WTC11 (cell line): ENCODE measurements at regions not wholly inside any gene's neighbourhood (a gene's known extent, or its start where the extent isn't known, plus 50 kb on each side); places are given as distances from the start of the nearest gene placed in this dataset.
A peak's percentile ranks its signal among the peaks of the same experiment; 100 is the strongest.

ENCODE experiments used
- ATAC-seq: fragments of 200-7000 bp; cut with Tn5 transposase; 2 replicates; pipeline ENCODE4 v1.10.0; 2021; ENCODE audit warnings: mild to moderate bottlenecking, moderate library complexity
- CTCF ChIA-PET: fragments of 300-600 bp; sonication (Branson Sonifier 250); formaldehyde crosslinking; loops from one replicate; lab custom pipeline; 2021; ENCODE audit warnings: antibody characterized with exemption; lab: Charles Lee
- POLR2A ChIA-PET: fragments of 350-600 bp; sonication (Branson Sonifier 250); formaldehyde crosslinking; loops from one replicate; lab custom pipeline; 2021; ENCODE audit warnings: antibody characterized with exemption; lab: Charles Lee
- DNase-seq: peaks from one replicate; pipeline ENCODE4 v3.0.0; 2021; ENCODE audit warnings: low spot score
- H3K27ac Mint-ChIP-seq: 2 replicates; pipeline ENCODE4 v1.8.0; 2021; ENCODE audit warnings: mixed read lengths
- H3K27me3 Mint-ChIP-seq: 2 replicates; pipeline ENCODE4 v1.8.0; 2021; ENCODE audit warnings: low read depth, mild to moderate bottlenecking, moderate library complexity, mixed read lengths
- H3K36me3 Mint-ChIP-seq: 2 replicates; pipeline ENCODE4 v1.8.0; 2021; ENCODE audit warnings: mixed read lengths
- H3K4me1 Mint-ChIP-seq: 2 replicates; pipeline ENCODE4 v1.8.0; 2022; ENCODE audit warnings: mixed read lengths
- H3K4me3 Mint-ChIP-seq: 2 replicates; pipeline ENCODE4 v1.8.0; 2021; ENCODE audit warnings: mild to moderate bottlenecking, moderate library complexity, mixed read lengths
- H3K9me3 Mint-ChIP-seq: 2 replicates; pipeline ENCODE4 v1.8.0; 2021; ENCODE audit warnings: mixed read lengths
- ATF1 ChIP-seq: sonication (generic); formaldehyde crosslinking; IDR thresholded peaks from 2 replicates; pipeline ENCODE4 v1.8.1; 2023; ENCODE audit warnings: mild to moderate bottlenecking, moderate library complexity, missing genetic modification reagents
- CREB1 ChIP-seq: sonication (generic); formaldehyde crosslinking; IDR thresholded peaks from 2 replicates; pipeline ENCODE4 v1.8.0; 2023; ENCODE audit warnings: mild to moderate bottlenecking, missing genetic modification reagents
- ELF4 ChIP-seq: sonication (generic); formaldehyde crosslinking; IDR thresholded peaks from 2 replicates; pipeline ENCODE4 v1.8.1; 2022; ENCODE audit warnings: low read depth, mild to moderate bottlenecking, moderate library complexity, missing genetic modification reagents
- GABPB1 ChIP-seq: sonication (generic); formaldehyde crosslinking; IDR thresholded peaks from 2 replicates; pipeline ENCODE4 v1.8.1; 2023; ENCODE audit warnings: mild to moderate bottlenecking, missing genetic modification reagents
- IRF2 ChIP-seq: sonication (generic); formaldehyde crosslinking; IDR thresholded peaks from 2 replicates; pipeline ENCODE4 v1.8.0; 2022; ENCODE audit warnings: low read depth, missing genetic modification reagents, borderline replicate concordance
- MXD4 ChIP-seq: fragments of 250-450 bp; sonication (Bioruptor Pico); IDR thresholded peaks from 2 replicates; pipeline ENCODE4 v1.8.0; 2021; ENCODE audit warnings: mild to moderate bottlenecking, moderate library complexity, borderline replicate concordance
- MYBL2 ChIP-seq: sonication (generic); formaldehyde crosslinking; IDR thresholded peaks from 2 replicates; pipeline ENCODE4 v1.8.1; 2023; ENCODE audit warnings: mild to moderate bottlenecking, moderate library complexity, missing genetic modification reagents
- TEAD4 ChIP-seq: sonication (generic); formaldehyde crosslinking; IDR thresholded peaks from 2 replicates; pipeline ENCODE4 v1.8.0; 2022; ENCODE audit warnings: mild to moderate bottlenecking, missing genetic modification reagents
- ZNF232 ChIP-seq: sonication (generic); formaldehyde crosslinking; IDR thresholded peaks from 2 replicates; pipeline ENCODE4 v1.8.0; 2022; ENCODE audit warnings: mild to moderate bottlenecking, missing genetic modification reagents
- ZNF317 ChIP-seq: sonication (generic); formaldehyde crosslinking; IDR thresholded peaks from 2 replicates; pipeline ENCODE4 v1.8.1; 2023; ENCODE audit warnings: low read depth, mild to moderate bottlenecking, moderate library complexity, missing genetic modification reagents, borderline replicate concordance
- TF ChIP-seq, protein P1 (sequence below): fragments of 250-450 bp; sonication (Bioruptor Pico); IDR thresholded peaks from 2 replicates; pipeline ENCODE4 v1.9.0; 2021; ENCODE audit warnings: mild to moderate bottlenecking
- TF ChIP-seq, protein P2 (sequence below): sonication (generic); formaldehyde crosslinking; conservative IDR thresholded peaks from 2 replicates; pipeline ENCODE4 v1.8.1; 2022; ENCODE audit warnings: mild to moderate bottlenecking, missing genetic modification reagents
- TF ChIP-seq, protein P3 (sequence below): sonication (generic); formaldehyde crosslinking; IDR thresholded peaks from 2 replicates; pipeline ENCODE4 v1.8.0; 2023; ENCODE audit warnings: missing genetic modification reagents
- TF ChIP-seq, protein P4 (sequence below): sonication (generic); formaldehyde crosslinking; IDR thresholded peaks from 2 replicates; pipeline ENCODE4 v1.8.0; 2023; ENCODE audit warnings: missing genetic modification reagents, mild to moderate bottlenecking, borderline replicate concordance
- TF ChIP-seq, protein P5 (sequence below): fragments of 250-450 bp; sonication (Bioruptor Pico); IDR thresholded peaks from 2 replicates; pipeline ENCODE4 v1.9.0; 2021; ENCODE audit warnings: moderate library complexity, mild to moderate bottlenecking, inconsistent platforms, borderline replicate concordance
- TF ChIP-seq, protein P6 (sequence below): sonication (generic); formaldehyde crosslinking; IDR thresholded peaks from 2 replicates; pipeline ENCODE4 v1.8.0; 2023; ENCODE audit warnings: mild to moderate bottlenecking, missing genetic modification reagents
- TF ChIP-seq, protein P7 (sequence below): sonication (generic); formaldehyde crosslinking; IDR thresholded peaks from 2 replicates; pipeline ENCODE4 v1.8.1; 2023; ENCODE audit warnings: mild to moderate bottlenecking, missing genetic modification reagents
- TF ChIP-seq, protein P8 (sequence below): fragments of 200-600 bp; IDR thresholded peaks from 2 replicates; pipeline ENCODE4 v1.8.0; 2022; ENCODE audit warnings: antibody characterized with exemption
- TF ChIP-seq, protein P9 (sequence below): fragments of 250-450 bp; sonication (Bioruptor Pico); IDR thresholded peaks from 2 replicates; pipeline ENCODE4 v1.9.0; 2021; ENCODE audit warnings: mild to moderate bottlenecking

DNA sequence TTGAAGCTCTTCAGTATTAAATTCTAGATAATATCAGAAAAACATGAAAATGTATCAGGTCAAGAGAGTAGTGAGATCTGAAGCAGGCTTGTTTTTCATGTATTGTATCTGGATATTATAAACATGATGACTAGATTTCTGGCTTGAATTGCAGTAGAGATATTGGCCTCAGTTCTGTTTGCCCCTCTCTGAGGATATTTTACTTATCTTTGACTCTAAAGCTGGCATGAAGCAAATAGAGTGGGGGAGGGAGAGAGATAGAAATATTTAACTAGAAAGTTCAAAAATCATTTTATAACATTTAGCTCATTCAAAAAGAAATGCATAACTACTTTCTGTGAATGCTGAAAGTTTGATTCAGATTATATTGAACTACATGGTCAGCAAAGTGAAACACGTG lies 929.7 kb upstream of the KCND2 start:
- H3K27me3 Mint-ChIP-seq: no peaks in the 10 kb centered on the region
- TF ChIP-seq IRF2 (no peak), ZNF232 (no peak), ATF1 (CRISPR knock-in tag) (no peak), ZNF317 (CRISPR knock-in tag) (no peak), MXD4 (CRISPR knock-in tag) (no peak), MYBL2 (CRISPR knock-in tag) (no peak), ELF4 (CRISPR knock-in tag) (no peak), TEAD4 (CRISPR knock-in tag) (no peak)
- TF ChIP-seq, protein P1, sequence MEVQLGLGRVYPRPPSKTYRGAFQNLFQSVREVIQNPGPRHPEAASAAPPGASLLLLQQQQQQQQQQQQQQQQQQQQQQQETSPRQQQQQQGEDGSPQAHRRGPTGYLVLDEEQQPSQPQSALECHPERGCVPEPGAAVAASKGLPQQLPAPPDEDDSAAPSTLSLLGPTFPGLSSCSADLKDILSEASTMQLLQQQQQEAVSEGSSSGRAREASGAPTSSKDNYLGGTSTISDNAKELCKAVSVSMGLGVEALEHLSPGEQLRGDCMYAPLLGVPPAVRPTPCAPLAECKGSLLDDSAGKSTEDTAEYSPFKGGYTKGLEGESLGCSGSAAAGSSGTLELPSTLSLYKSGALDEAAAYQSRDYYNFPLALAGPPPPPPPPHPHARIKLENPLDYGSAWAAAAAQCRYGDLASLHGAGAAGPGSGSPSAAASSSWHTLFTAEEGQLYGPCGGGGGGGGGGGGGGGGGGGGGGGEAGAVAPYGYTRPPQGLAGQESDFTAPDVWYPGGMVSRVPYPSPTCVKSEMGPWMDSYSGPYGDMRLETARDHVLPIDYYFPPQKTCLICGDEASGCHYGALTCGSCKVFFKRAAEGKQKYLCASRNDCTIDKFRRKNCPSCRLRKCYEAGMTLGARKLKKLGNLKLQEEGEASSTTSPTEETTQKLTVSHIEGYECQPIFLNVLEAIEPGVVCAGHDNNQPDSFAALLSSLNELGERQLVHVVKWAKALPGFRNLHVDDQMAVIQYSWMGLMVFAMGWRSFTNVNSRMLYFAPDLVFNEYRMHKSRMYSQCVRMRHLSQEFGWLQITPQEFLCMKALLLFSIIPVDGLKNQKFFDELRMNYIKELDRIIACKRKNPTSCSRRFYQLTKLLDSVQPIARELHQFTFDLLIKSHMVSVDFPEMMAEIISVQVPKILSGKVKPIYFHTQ: no peak
- TF ChIP-seq, protein P2, sequence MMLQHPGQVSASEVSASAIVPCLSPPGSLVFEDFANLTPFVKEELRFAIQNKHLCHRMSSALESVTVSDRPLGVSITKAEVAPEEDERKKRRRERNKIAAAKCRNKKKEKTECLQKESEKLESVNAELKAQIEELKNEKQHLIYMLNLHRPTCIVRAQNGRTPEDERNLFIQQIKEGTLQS (CRISPR knock-in tag): no peak
- TF ChIP-seq, protein P3, sequence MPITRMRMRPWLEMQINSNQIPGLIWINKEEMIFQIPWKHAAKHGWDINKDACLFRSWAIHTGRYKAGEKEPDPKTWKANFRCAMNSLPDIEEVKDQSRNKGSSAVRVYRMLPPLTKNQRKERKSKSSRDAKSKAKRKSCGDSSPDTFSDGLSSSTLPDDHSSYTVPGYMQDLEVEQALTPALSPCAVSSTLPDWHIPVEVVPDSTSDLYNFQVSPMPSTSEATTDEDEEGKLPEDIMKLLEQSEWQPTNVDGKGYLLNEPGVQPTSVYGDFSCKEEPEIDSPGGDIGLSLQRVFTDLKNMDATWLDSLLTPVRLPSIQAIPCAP: no peak
- TF ChIP-seq, protein P4, sequence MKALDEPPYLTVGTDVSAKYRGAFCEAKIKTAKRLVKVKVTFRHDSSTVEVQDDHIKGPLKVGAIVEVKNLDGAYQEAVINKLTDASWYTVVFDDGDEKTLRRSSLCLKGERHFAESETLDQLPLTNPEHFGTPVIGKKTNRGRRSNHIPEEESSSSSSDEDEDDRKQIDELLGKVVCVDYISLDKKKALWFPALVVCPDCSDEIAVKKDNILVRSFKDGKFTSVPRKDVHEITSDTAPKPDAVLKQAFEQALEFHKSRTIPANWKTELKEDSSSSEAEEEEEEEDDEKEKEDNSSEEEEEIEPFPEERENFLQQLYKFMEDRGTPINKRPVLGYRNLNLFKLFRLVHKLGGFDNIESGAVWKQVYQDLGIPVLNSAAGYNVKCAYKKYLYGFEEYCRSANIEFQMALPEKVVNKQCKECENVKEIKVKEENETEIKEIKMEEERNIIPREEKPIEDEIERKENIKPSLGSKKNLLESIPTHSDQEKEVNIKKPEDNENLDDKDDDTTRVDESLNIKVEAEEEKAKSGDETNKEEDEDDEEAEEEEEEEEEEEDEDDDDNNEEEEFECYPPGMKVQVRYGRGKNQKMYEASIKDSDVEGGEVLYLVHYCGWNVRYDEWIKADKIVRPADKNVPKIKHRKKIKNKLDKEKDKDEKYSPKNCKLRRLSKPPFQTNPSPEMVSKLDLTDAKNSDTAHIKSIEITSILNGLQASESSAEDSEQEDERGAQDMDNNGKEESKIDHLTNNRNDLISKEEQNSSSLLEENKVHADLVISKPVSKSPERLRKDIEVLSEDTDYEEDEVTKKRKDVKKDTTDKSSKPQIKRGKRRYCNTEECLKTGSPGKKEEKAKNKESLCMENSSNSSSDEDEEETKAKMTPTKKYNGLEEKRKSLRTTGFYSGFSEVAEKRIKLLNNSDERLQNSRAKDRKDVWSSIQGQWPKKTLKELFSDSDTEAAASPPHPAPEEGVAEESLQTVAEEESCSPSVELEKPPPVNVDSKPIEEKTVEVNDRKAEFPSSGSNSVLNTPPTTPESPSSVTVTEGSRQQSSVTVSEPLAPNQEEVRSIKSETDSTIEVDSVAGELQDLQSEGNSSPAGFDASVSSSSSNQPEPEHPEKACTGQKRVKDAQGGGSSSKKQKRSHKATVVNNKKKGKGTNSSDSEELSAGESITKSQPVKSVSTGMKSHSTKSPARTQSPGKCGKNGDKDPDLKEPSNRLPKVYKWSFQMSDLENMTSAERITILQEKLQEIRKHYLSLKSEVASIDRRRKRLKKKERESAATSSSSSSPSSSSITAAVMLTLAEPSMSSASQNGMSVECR (CRISPR knock-in tag): no peak
- TF ChIP-seq, protein P5, sequence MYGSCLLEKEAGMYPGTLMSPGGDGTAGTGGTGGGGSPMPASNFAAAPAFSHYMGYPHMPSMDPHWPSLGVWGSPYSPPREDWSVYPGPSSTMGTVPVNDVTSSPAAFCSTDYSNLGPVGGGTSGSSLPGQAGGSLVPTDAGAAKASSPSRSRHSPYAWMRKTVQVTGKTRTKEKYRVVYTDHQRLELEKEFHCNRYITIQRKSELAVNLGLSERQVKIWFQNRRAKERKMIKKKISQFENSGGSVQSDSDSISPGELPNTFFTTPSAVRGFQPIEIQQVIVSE: no peak
- TF ChIP-seq, protein P6, sequence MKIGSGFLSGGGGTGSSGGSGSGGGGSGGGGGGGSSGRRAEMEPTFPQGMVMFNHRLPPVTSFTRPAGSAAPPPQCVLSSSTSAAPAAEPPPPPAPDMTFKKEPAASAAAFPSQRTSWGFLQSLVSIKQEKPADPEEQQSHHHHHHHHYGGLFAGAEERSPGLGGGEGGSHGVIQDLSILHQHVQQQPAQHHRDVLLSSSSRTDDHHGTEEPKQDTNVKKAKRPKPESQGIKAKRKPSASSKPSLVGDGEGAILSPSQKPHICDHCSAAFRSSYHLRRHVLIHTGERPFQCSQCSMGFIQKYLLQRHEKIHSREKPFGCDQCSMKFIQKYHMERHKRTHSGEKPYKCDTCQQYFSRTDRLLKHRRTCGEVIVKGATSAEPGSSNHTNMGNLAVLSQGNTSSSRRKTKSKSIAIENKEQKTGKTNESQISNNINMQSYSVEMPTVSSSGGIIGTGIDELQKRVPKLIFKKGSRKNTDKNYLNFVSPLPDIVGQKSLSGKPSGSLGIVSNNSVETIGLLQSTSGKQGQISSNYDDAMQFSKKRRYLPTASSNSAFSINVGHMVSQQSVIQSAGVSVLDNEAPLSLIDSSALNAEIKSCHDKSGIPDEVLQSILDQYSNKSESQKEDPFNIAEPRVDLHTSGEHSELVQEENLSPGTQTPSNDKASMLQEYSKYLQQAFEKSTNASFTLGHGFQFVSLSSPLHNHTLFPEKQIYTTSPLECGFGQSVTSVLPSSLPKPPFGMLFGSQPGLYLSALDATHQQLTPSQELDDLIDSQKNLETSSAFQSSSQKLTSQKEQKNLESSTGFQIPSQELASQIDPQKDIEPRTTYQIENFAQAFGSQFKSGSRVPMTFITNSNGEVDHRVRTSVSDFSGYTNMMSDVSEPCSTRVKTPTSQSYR: no peak

DNA sequence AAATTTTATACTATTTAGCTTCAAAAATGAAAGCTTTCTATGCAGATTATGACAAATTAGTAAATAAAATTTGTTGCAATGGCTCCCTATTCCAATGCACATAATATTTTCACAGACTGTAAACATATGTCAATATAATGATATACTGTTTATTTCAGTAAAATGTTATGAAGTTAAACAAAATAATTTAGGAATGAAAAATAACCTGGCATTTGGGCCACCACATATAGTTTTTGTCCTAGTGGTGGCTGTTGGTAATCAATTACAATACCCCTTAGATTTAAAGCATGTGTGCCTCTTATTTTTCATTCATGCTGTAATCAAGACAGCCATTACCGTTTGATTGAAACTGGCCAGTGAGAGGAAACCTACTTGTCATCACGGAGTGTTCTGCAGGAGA lies 928.5 kb upstream of the KCND2 start:
- CTCF ChIA-PET: no interaction called here

More for the DNA sequence above, 929.7 kb upstream of the KCND2 start:
- DNase-seq: no peak
- H3K4me1 Mint-ChIP-seq: no peaks in the 10 kb centered on the region
- ChIA-PET CTCF (no interaction called here), POLR2A (no interaction called here)
- no peak overlapping the region for H3K27ac Mint-ChIP-seq
- no peaks in the 10 kb centered on the region for H3K9me3 Mint-ChIP-seq
- H3K4me3 Mint-ChIP-seq: no peak overlapping the region
- no peaks in the 10 kb centered on the region for H3K36me3 Mint-ChIP-seq
- no peak for ATAC-seq

More for the DNA sequence above, 928.5 kb upstream of the KCND2 start:
- ATAC-seq (no peak), DNase-seq (no peak)
- Mint-ChIP-seq H3K27ac (no peak overlapping the region), H3K4me1 (no peaks in the 10 kb centered on the region), H3K27me3 (no peaks in the 10 kb centered on the region), H3K4me3 (no peak overlapping the region), H3K36me3 (no peaks in the 10 kb centered on the region), H3K9me3 (no peaks in the 10 kb centered on the region)
- POLR2A ChIA-PET: no interaction called here
- TF ChIP-seq GABPB1 (CRISPR knock-in tag) (no peak), CREB1 (no peak)
- TF ChIP-seq, protein P7, sequence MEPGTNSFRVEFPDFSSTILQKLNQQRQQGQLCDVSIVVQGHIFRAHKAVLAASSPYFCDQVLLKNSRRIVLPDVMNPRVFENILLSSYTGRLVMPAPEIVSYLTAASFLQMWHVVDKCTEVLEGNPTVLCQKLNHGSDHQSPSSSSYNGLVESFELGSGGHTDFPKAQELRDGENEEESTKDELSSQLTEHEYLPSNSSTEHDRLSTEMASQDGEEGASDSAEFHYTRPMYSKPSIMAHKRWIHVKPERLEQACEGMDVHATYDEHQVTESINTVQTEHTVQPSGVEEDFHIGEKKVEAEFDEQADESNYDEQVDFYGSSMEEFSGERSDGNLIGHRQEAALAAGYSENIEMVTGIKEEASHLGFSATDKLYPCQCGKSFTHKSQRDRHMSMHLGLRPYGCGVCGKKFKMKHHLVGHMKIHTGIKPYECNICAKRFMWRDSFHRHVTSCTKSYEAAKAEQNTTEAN (CRISPR knock-in tag): no peak
- TF ChIP-seq, protein P8, sequence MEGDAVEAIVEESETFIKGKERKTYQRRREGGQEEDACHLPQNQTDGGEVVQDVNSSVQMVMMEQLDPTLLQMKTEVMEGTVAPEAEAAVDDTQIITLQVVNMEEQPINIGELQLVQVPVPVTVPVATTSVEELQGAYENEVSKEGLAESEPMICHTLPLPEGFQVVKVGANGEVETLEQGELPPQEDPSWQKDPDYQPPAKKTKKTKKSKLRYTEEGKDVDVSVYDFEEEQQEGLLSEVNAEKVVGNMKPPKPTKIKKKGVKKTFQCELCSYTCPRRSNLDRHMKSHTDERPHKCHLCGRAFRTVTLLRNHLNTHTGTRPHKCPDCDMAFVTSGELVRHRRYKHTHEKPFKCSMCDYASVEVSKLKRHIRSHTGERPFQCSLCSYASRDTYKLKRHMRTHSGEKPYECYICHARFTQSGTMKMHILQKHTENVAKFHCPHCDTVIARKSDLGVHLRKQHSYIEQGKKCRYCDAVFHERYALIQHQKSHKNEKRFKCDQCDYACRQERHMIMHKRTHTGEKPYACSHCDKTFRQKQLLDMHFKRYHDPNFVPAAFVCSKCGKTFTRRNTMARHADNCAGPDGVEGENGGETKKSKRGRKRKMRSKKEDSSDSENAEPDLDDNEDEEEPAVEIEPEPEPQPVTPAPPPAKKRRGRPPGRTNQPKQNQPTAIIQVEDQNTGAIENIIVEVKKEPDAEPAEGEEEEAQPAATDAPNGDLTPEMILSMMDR: 0 out of 2 replicates have a peak, but pooled peaks have one; percentile 16
- TF ChIP-seq, protein P9, sequence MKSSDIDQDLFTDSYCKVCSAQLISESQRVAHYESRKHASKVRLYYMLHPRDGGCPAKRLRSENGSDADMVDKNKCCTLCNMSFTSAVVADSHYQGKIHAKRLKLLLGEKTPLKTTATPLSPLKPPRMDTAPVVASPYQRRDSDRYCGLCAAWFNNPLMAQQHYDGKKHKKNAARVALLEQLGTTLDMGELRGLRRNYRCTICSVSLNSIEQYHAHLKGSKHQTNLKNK: no peak
